ENCODE measurements at regions not wholly inside any gene's neighbourhood (a gene's known extent, or its start where the extent isn't known, plus 50 kb on each side); places are given as distances from the start of the nearest gene placed in this dataset.

DNA sequence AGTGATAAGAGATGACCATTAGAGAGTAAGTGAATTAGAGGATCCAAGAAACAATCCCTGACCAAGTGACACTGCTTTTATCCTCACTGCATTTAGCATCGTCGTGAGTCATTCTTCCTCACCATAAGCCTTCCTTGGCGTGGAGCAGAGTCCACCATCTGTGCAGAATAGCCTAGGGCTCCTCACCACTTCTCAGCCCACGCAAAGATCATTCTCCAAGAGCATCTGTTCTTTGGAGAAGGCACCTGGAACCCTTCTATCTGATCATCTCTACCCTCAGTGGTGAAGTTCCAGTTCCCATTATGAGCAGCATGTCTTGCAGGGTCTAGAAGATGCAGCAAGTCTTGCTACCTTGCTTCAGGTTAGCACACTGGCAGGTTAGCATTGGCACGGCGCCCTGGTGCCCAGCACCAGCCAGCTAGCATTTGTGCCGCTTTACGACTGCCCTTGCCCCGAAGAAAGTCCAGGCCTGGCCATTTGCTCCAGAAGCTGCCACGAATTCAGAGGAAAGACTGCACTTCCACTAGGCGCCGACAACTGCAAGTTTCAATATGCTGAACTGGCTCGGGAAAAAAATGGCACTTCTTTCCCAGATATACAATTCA lies 225.8 kb downstream of the TTC32 start:
- DNase-seq = no peak

DNA sequence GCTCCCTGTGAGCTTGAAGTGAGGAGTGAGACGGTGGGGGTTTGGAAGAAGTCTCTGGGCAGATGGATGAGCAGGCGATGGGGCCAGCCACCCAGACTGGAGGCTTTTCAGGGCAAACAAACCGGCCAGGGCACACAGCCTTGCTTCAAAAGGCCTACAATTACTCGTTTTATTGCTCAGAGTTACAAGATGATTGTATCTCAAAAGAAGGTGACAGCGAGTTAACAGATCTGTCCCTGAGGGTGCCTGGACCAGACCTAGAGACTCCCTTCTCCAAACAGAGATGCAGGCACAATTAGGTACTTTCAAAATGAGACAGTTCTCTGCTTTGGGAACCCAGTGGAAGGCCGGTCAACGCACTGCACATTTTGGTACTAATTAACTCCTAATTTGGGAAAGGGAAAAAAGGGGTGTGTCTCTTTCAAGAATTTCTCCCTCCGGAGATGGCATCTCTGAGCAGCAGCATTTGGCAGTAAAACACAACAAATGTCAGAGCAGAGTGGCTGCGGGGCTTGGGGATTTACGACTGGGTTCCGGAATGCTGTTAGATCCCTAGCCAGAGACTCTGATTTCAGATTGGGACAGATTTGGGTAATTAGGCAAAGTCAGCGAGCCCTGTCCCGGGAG lies 226.7 kb downstream of the TTC32 start:
- DNase-seq = no peak

DNA sequence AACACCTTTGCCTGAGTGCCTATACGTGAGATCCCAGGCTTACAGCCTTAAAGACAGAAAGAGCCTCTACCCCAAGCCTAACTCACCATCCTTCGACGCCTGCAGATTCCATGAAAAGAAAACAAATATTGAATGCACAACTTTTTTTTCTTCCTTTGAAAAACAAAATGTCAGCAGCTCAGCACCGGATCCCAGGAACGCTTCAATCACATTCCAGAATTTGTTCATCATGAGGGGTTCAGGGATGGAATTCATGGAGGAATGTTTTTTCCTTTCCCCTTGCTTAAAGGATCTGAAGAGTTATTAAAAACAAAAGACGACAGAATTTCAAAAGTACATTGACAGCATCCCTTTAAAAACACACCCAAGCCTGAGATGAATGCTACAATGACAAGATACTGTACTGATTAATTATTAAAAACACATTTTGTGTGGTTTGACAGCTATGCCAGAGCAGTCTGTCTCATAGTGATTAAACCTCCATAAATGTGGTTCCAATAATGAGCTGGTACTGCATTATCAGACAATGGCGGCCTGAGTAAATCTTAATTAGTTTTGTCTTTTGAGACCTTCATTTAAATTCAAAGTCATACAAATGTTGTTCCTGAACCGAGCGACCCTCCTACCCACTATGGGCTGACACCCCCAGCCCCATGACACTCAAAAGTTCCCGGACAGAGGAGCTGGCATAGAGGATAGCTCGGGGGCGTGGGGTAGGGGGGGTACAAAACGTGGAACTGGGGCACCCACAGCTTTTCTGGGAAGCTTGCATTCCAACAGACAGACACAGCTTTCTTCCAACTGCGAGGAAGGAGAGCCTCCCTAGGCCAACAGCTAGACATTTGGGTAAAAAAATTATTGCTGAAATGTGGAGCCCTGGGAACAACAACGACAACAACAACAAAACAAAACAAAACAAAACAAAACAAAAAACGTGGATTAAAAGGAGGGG lies 227.5 kb downstream of the TTC32 start:
- no peak for DNase-seq

DNA sequence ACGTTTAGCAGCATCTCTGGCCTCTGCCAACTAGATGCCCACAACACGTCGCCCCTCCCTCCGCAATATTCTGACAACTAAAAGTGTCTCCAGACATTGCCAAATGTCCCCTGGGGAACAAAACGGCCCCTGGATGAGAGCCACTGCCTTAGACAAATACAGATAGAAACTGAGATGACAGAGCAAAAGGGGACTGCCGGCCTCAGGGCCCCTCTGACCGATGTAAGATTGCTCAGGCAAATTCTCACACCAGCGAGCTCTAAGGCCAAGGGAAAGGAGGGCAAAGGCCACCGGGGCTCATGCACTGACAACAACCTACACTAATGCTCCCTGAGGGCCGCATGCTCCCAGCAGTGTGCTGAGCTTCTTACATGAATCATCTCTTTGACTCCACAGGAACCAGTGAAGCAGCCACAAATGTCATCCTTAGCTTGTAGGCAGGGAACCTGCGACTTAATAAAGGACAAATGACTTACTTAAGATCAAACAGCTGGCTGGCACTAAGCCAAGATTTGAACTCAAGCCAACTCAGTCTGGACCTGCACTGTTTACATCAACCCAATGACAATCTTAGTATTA lies 228.5 kb downstream of the TTC32 start:
- DNase-seq = no peak

DNA sequence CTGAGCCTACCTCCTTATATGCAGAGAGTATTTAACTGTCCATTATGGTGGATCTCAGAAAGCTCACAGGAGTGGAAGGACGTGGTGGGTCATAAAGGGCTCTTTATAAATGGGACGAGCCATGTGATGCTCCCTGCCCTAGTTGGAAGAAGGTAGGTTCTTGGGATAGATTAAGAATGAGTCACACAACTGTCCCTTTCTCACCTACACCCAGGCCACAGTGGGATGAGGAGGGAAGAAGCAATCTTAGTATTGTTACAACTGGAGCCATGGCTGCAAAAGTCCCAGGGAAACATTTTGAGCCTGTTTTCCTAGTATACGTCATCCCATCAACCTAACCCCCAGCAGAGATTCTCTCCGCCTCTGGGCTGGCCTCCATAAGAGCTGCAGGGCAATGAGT lies 229.9 kb downstream of the TTC32 start:
- no peak for DNase-seq

DNA sequence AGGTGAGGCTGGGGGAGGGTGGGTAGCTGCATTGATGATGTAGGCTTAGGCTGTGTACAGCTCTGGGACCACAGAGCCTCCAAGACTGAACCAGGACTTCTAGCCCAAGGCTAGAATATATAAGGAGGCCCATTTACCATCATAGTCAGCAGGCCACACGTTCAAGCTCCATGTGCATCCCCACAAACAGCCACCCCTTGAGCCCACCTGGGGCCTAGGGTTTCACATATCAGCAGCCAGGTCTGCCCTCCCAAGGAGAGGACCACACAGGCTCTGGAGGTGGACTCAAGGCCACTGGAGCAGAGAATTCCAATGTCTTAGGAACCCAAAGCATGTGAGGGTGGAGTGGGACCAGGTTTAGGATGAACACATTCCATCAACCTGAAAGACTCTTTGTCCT lies 230.5 kb downstream of the TTC32 start:
- DNase-seq = no peak

DNA sequence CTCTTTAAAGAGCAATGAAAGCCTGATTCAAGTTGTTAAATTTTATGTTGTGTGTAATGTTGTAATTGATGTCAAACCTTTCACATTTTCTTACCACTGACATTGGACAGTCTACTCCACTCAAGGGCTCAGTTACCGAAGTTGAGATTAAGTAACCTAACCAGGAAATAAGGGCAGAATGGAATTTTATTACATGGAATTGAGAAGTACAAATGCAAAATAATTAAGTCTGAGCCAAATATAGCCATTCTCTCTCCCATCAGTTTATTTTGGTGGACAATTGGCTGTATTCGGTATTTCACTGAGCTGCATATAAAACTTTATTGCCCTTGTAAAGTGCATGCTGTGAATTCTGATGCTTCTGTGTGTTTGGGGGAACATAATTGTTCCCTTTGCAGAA lies 231.5 kb downstream of the TTC32 start:
- no peak for DNase-seq

DNA sequence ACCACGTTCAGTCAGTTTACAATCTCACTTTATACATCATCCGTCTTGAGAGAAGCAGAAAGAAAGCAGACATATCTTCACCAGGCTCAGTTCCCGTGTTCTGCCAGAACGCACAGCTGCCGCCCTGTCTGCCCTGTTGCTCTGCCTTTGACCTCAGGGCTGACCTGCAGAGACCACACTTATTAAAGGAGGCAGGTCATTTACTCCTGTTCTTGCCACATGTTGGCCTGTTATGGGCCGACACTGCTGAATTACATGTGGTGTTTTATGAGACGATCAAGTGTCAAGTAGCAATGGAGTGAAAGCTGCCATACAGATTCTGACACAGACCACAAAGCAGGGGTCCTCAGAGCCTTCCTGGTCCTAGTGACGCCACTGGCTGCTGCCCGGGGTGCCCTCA lies 232.2 kb downstream of the TTC32 start:
- DNase-seq = no peak

DNA sequence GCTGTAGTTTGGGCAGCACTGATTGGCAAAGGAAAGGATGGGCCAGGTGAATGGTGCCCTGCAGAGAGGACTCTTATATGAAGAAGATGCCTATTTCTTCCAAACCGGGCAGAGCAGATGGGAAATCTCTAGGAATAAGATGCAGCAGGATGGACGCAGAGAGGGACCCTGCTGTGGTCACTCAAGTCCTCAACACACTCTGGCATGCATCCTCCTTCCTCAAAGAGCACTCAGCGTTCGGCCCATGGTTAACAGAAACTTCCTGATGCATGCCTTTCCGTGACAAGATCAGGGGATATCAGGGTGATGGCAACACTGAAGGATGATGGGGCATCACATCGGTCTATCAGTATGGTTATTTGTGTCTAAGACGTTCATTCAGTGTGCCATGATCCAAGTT lies 232.7 kb downstream of the TTC32 start:
- no peak for DNase-seq

DNA sequence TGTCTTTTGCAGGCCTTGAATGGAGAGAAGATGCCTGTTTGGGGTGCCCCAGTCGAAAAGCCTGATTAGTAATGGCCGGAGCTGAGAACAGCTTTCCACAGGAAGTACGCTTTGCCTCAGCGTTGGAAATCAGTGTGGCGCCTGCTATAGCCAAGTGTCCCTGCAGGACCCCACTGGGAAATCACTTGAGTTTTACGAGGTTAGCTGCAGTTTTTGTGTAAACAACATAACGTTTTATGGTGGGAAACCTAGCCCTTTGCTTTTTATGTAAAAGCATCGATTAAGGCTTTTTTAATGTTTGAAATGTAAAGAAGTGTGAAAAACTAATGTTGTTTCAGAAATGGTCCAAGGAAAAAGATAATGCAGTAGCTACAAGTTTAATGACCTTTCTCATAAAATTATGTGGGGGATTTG lies 234.2 kb downstream of the TTC32 start:
- DNase-seq = peak; percentile 38

DNA sequence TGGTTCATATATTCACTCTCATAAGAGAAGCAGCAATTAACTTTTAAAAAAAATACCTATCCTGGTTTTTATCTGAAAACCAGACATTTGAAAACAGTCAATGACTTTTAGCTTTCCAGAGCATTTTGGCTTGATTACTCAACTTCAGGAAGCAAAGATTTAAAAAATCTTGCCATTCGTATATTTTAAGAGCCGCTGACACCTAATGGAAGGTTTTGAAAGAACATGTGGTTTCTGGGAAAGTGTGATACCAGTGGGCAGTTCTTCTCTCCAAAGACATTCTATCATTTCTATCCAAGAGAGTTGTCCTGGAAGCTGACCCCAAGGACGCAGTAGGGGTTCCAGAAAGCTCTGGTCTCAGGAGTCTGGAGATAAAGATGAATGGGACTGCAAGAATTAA lies 234.7 kb downstream of the TTC32 start:
- DNase-seq = peak; percentile 23

DNA sequence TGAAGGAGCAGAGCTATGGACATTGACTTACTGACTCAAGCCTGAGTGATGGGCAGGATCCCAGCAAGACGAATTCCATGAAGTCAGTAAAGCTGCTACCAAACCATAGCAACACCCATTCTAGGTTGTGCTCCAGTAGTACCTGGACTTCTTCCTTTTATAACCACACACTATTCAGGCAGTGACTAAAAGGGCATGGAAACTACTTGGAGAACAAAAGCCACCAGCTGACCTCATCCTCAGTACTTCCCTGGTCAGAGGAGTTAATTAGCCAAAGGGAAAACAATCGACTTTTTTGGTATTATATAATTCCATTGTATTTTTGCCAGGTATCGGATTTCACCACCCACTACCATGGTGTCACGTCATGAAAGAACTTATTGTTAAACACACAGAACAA lies 237.1 kb downstream of the TTC32 start:
- no peak for DNase-seq

DNA sequence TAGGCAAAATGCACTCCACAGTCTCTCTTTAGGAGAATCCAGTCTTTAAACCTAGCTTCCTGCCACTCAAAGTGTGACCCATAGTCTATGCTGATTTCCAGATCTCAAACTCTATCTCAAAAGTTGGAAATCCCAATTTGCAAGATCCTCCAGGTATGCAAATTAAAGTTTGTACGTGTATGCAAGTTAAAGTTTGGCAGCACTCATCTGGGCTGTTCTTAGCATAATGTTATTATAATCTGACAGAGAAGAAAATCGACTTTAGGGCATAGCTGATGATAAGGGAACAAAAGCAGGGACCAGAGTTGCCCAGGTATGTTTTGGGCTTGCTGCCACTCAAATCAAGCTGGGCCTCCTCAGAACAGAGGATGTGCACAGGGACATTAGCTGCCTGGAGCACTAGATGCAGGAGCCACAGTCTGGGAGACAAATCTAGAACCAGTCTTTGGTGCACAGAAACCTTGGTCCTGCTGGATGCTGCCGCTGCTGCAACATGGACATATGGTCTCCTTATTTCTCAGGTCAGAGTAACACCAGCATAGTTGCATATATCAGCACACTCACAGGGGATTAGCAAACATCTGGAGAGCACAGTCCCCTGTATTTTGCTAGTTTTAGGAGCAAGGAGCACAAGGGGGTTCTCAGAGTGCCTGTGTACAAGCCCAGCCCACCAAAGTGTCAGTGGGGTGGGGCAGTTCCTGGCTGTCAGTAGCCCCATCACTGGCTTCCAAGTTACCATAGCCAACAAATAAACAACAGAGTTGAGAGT lies 242.6 kb downstream of the TTC32 start:
- DNase-seq = no peak

DNA sequence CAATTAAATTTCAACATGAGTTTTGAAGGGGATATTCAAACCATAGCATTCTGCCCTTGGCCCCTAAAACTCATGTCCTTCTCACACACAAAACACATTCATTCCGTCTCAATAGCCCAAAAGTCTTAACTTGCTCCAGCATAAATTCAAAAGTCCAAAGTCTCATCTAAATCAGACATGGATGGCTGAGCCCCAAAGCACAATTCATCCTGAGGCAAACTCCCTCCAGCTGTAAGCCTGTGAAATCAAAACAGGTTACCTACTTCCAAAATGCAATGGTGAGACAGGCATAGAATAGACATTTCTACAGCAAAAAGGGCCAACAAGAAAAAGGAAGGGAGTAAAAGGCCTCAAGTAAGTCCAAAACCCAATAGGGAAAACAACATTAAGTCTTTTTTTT lies 245.8 kb downstream of the TTC32 start:
- DNase-seq = no peak

DNA sequence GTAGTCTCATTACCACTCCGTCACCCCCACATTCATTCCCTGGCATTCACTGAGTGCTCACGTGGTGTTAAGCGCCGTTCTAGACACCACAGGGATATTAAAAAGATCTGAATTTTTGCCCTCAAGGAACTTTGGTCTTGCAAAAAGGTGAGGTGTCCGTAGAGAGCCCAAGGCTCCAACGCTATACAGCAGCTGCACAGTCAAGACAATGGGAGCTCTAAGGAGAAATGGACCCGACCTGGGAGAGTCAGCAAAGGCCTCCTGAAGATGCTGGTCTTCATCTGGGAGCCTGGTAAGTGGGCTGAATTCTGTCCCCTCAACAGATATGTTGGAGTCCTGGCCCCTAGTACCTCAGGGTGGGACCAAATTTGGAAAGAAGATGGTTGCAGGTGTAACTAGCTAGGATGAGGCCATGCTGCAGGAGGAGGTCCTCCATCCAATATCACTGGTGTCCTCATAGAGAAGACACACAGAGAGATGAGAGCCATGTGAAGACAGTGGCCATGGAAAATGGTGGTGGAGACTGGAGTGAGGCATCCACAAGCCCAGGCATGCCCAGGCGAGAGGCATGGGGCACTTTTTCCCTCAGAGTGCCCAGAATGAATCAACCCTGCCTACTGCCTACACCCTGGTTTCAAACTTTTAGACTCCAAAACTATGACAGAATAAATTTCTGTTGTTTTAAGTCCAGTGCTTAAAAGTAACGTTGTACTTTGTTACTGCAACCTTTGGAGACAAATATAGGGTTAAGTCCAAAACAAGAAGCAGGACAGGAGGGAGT lies 247.3 kb downstream of the TTC32 start:
- DNase-seq = no peak

DNA sequence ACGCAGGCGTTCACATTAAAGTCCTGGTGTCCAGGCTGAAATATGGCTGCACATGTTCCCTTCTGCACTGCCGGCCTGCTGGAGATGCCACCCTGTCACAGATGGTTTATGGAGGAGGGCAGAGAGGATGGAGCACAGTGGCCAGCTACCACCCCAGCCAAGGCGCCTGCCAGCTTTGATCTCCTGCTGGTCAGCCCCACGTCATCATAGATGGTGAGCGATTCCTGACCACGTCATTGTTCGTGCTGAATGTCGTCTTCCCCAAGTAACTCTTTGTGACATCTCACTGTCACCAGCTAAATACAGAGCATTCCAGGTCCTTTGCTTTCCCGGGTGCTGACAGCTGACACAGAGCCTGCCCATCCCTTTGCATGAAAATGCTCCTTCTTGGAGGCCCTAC lies 248.3 kb downstream of the TTC32 start:
- DNase-seq = no peak

DNA sequence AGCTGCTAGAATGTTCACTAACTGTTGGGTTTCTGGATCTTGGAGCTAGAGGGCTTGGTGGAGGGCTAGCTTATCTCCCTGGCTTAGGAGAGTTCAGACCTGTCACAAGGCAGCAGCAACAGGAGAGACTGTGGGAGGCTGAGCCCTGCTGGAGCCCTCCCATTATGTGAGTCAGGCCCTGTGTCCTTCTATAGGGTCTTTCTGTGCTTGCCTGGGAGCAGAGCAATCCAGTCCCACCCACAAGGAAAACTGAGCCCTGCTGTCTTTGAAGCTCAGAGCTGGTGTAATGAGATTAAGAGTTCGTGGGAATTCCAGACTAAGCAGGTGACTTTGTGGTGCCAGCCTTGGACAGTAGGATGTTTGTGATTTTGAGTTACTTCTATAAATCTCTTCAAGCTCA lies 249.0 kb downstream of the TTC32 start:
- DNase-seq = no peak

DNA sequence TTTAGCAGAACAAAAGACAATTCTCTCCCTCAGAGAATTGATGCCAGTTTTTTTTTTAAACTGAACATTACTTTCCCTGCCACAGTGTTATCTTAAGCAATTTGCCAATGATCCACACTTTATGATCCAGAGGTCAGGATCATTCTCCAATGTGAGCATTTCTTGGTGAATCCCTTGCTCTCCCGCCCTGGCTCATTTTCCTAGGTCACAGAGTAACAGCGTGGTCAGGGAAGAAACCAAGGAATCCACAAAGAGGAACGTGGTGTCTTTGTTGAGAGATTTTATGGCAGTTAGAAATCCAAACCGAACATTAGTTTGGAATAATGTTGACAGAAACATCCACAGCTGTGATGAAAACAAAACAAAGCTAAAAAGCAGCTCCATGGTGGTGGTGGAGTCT lies 250.3 kb downstream of the TTC32 start:
- no peak for DNase-seq

DNA sequence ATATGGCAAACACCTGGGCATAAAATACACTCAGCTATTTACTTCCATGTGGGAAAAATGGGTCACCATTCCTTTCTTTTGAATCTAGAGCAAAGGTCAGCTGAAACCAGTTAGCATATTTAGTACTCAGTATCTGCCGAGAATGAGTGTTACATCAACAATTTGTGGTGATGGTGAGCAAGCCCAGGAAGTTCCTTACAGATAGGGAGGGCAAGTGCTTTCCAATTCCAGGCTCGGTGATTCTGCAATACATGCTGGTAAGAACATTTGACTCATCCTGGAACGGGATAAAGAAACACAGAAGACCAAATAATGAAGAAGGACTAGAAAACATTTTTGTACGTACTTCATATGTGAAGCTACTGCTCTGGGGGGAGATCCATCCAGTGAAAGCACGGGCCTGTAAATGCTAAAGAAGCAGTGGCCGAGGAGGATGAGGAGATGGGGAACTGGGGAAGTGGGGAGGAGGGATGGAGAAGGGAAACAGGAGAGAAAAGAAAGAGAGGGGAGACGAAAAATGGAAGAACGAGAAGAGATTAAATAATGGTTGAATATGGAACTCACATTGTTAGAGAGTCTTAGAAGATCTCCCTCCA lies 251.9 kb downstream of the TTC32 start:
- no peak for DNase-seq

DNA sequence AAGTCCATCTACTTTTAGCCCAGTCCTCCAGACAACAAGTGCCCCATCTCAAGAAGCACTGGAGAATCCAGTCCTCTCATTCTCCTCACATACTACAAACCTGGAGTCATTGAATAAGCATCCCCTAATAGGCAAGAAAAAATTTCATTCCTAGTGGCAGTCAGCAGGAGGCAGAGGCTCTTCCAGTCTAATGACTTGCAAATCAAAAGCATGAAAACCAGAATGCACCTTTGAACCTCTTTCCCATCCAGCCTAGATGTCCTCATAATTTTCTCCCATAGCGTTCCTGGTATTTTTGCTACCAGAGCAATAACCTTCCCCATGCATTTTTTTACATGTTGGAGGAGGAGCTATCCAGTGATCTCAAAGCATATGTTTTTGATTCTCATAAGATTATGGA lies 252.6 kb downstream of the TTC32 start:
- DNase-seq = no peak

DNA sequence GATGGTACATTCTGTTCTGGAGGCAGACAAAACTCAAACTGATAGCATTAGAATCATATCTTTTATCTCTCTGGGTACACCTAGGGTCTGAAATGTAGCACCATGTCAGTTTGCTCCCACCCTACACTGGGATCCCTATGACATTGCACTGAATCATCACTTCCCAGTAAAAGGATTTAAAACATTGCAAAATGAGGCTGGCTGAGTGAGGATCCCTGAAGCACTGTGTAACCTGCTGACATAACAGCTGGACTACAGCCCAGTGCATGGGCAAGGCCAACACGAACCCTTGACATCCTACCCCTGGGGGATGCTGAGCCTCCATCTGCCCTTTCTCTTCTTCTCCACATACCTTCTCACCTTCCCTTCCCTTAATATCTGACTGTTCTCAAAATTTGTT lies 253.2 kb downstream of the TTC32 start:
- no peak for DNase-seq

DNA sequence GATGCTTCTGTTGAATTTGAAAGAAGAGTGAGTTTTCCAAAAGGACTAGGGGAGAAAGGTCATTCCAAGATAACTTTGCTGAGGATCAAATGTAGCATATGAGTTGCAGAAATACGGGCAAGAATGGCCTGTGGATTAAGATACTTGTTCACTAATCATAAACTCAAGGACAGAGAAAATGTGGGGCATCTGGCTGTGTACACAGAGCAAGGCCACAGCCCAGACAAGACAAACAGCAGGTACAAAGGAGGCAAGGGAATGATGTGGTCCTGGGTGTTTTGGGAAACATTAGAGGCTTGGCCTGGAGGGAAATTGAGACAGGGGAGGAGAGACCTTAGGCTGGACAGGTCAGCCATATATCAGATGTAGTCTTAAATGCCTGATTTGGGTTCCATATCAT lies 254.8 kb downstream of the TTC32 start:
- DNase-seq = no peak

All from NCI-H1092 treated with DMSO at 0.1 percent for 48 hours (cell line).